Ishikawa (cell line): ENCODE measurements at regions not wholly inside any gene's neighbourhood (a gene's known extent, or its start where the extent isn't known, plus 50 kb on each side); places are given as distances from the start of the nearest gene placed in this dataset.

Experiments
- CEBPB ChIP-seq: IDR thresholded peaks from 2 replicates; pipeline ENCODE4 v1.6.1; 2012
- CREB1 ChIP-seq: IDR thresholded peaks from 2 replicates; pipeline ENCODE4 v1.6.1; 2012; ENCODE audit warnings: low read depth
- EGR1 ChIP-seq: IDR thresholded peaks from 2 replicates; pipeline ENCODE4 v1.6.1; 2012
- EP300 ChIP-seq: IDR thresholded peaks from 2 replicates; pipeline ENCODE4 v1.6.1; 2012; ENCODE audit warnings: borderline replicate concordance
- FOXM1 ChIP-seq: IDR thresholded peaks from 2 replicates; pipeline ENCODE4 v1.6.1; 2012; ENCODE audit warnings: low read depth, borderline replicate concordance
- MAX ChIP-seq: IDR thresholded peaks from 2 replicates; pipeline ENCODE4 v1.6.1; 2012
- NFIC ChIP-seq: IDR thresholded peaks from 2 replicates; pipeline ENCODE4 v1.6.1; 2012
- RAD21 ChIP-seq: IDR thresholded peaks from 2 replicates; pipeline ENCODE4 v1.6.1; 2012; ENCODE audit warnings: low read depth
- REST ChIP-seq: IDR thresholded peaks from 2 replicates; pipeline ENCODE4 v1.6.1; 2012; ENCODE audit warnings: low read depth, mild to moderate bottlenecking
- TAF1 ChIP-seq: IDR thresholded peaks from 2 replicates; pipeline ENCODE4 v1.6.1; 2012; ENCODE audit warnings: low read depth, mild to moderate bottlenecking
- TCF12 ChIP-seq: IDR thresholded peaks from 2 replicates; pipeline ENCODE4 v1.6.1; 2012; ENCODE audit warnings: low read depth
- TEAD4 ChIP-seq: IDR thresholded peaks from 2 replicates; pipeline ENCODE4 v1.6.1; 2012
- USF1 ChIP-seq: IDR thresholded peaks from 2 replicates; pipeline ENCODE4 v1.6.1; 2012
- YY1 ChIP-seq: IDR thresholded peaks from 2 replicates; pipeline ENCODE4 v1.6.1; 2012; ENCODE audit warnings: low read depth
- ZBTB7A ChIP-seq: IDR thresholded peaks from 2 replicates; pipeline ENCODE4 v1.6.1; 2012; ENCODE audit warnings: low read depth

- TF ChIP-seq NFIC (no peak), MAX (no peak), CREB1 (no peak), CEBPB (no peak), USF1 (no peak), TAF1 (no peak), EGR1 (no peak)
These were observed 435.6 kb downstream of the TMA16 start for GRCh38 chr4:163930086-163930485.

- TF ChIP-seq FOXM1 (no peak), CREB1 (no peak), YY1 (no peak), NFIC (no peak), TEAD4 (no peak), TCF12 (no peak), MAX (no peak), EGR1 (no peak), CEBPB (no peak), USF1 (no peak), TAF1 (no peak), REST (no peak), ZBTB7A (no peak), RAD21 (no peak), EP300 (no peak)
These were observed 438.0 kb downstream of the TMA16 start for GRCh38 chr4:163932504-163932903.

GRCh38 chr4:163939597-163939996 lies 445.1 kb downstream of the TMA16 start:
- TF ChIP-seq MAX (no peak), EGR1 (no peak), TEAD4 (no peak), YY1 (no peak), CREB1 (no peak), REST (no peak), EP300 (no peak), USF1 (no peak), RAD21 (no peak), TCF12 (no peak), ZBTB7A (no peak), CEBPB (no peak), FOXM1 (no peak)

GRCh38 chr4:163941221-163941905 lies 446.9 kb downstream of the TMA16 start:
- TF ChIP-seq REST, result no peak
- TF ChIP-seq EP300, result no peak
- no peak for TF ChIP-seq RAD21
